ENCODE measurements at regions not wholly inside any gene's neighbourhood (a gene's known extent, or its start where the extent isn't known, plus 50 kb on each side); places are given as distances from the start of the nearest gene placed in this dataset.

GRCh38 chr7:21041252-21041651, 254.6 kb upstream of the SP8 start:
- no peak for DNase-seq

GRCh38 chr7:21041666-21042065, 255.0 kb upstream of the SP8 start:
- DNase-seq: no peak

- DNase-seq: no peak
These were observed 257.7 kb upstream of the SP8 start for GRCh38 chr7:21044384-21044783.

- DNase-seq: no peak
These were observed 258.4 kb upstream of the SP8 start for GRCh38 chr7:21044913-21045568.

GRCh38 chr7:21051865-21052264, 265.2 kb upstream of the SP8 start:
- no peak for DNase-seq

GRCh38 chr7:21054427-21055112, 267.9 kb upstream of the SP8 start:
- no peak for DNase-seq

GRCh38 chr7:21059069-21059468, 272.4 kb upstream of the SP8 start:
- no peak for DNase-seq

GRCh38 chr7:21063106-21063505, 276.4 kb upstream of the SP8 start:
- DNase-seq: no peak

- no peak for DNase-seq
These were observed 278.3 kb upstream of the SP8 start for GRCh38 chr7:21064698-21065648.

- DNase-seq: no peak
These were observed 279.5 kb upstream of the SP8 start for GRCh38 chr7:21066221-21066620.

GRCh38 chr7:21067216-21067615, 280.5 kb upstream of the SP8 start:
- DNase-seq: no peak

- no peak for DNase-seq
These were observed 283.9 kb upstream of the SP8 start for GRCh38 chr7:21070571-21071090.

- no peak for DNase-seq
These were observed 285.1 kb upstream of the SP8 start for GRCh38 chr7:21071561-21072501.

- no peak for DNase-seq
These were observed 289.4 kb upstream of the SP8 start for GRCh38 chr7:21076054-21076453.

- no peak for DNase-seq
These were observed 289.9 kb upstream of the SP8 start for GRCh38 chr7:21076574-21076973.

- no peak for DNase-seq
These were observed 290.9 kb upstream of the SP8 start for GRCh38 chr7:21077602-21078001.

GRCh38 chr7:21084286-21084685, 297.6 kb upstream of the SP8 start:
- DNase-seq: no peak

GRCh38 chr7:21086688-21087087, 300.0 kb upstream of the SP8 start:
- no peak for DNase-seq

GRCh38 chr7:21089653-21090052, 303.0 kb upstream of the SP8 start:
- no peak for DNase-seq

GRCh38 chr7:21092766-21093702, 306.3 kb upstream of the SP8 start:
- DNase-seq: no peak

GRCh38 chr7:21094589-21094988, 307.9 kb upstream of the SP8 start:
- no peak for DNase-seq

Measured in T-helper 9 cell (primary cell).